ENCODE measurements at regions not wholly inside any gene's neighbourhood (a gene's known extent, or its start where the extent isn't known, plus 50 kb on each side); places are given as distances from the start of the nearest gene placed in this dataset.

- DNase-seq (ENCODE audit: extremely low spot score): no peak
- no peak for TF ChIP-seq CTCF (IDR thresholded peaks at IDR 0.05; ENCODE audit: control extremely low read depth, extremely low read depth, low read depth, missing control alignments)
- CTCF ChIA-PET: interaction anchor here (1.0 kb wide), 2 partner anchors 20 to 42 kb away, joined by 3 read pairs; no protein-coding TSS in a partner anchor
- POLR2A ChIA-PET: no interaction called here
Observed at GRCh38 chr14:51479584-51480325, 172.0 kb upstream of the FRMD6 start.

GRCh38 chr14:51481643-51482042 is 170.1 kb upstream of the FRMD6 start:
- no peak for DNase-seq (ENCODE audit: extremely low spot score)
- ChIA-PET POLR2A (no interaction called here), CTCF (no interaction called here)
- no peak for TF ChIP-seq CTCF (IDR thresholded peaks at IDR 0.05; ENCODE audit: control extremely low read depth, extremely low read depth, low read depth, missing control alignments)

DNA sequence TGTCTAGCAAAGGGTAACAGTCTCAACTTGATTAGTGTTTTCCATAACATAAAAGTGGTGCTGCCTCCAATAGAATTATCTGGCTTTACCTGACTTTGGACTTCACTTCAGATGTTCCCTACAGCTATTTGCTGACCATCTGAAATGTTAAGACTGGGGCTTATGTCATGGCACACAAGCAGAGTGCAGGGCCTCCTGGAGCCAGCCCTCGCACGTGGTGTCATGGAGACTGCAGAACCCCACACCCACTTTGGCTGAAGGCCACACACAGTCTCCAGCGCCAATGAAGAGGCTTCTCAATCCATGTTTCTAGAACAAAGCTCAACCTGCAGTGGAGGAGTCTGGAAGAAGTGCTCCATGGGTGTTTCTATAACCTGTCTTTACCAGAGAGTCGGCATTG is 169.6 kb upstream of the FRMD6 start:
- ChIA-PET POLR2A (no interaction called here), CTCF (no interaction called here)
- DNase-seq (ENCODE audit: extremely low spot score): no peak
- no peak for TF ChIP-seq CTCF (IDR thresholded peaks at IDR 0.05; ENCODE audit: control extremely low read depth, extremely low read depth, low read depth, missing control alignments)

GRCh38 chr14:51484485-51484884 is 167.2 kb upstream of the FRMD6 start:
- ChIA-PET CTCF (interaction anchor here (1.1 to 1.3 kb wide), 2 partner anchors 12 to 18 kb away, joined by 3 read pairs; no protein-coding TSS in a partner anchor), POLR2A (no interaction called here)
- no peak for DNase-seq (ENCODE audit: extremely low spot score)
- TF ChIP-seq CTCF (IDR thresholded peaks at IDR 0.05; ENCODE audit: control extremely low read depth, extremely low read depth, low read depth, missing control alignments): no peak

DNA sequence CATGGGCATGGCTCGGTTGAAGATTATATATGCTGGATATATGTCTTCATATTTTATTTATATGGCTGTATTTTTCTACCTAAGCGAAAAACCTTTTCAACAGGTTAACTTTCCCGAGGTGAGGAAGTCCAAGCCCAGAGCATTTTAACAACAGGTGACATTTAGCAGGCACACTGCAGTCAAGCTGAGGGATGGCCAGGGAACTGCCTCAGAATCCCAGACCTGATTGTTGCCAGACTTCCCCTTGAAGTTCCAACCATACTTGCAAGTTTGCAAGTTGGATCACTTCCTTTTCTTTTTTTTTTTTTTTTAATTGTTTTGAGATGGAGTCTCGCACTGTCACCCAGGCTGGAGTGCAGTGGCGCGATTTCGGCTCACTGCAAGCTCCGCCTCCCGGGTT is 166.0 kb upstream of the FRMD6 start:
- CTCF ChIA-PET: no interaction called here
- TF ChIP-seq CTCF (IDR thresholded peaks at IDR 0.05; ENCODE audit: control extremely low read depth, extremely low read depth, low read depth, missing control alignments): no peak
- POLR2A ChIA-PET: no interaction called here
- DNase-seq (ENCODE audit: extremely low spot score): no peak

DNA sequence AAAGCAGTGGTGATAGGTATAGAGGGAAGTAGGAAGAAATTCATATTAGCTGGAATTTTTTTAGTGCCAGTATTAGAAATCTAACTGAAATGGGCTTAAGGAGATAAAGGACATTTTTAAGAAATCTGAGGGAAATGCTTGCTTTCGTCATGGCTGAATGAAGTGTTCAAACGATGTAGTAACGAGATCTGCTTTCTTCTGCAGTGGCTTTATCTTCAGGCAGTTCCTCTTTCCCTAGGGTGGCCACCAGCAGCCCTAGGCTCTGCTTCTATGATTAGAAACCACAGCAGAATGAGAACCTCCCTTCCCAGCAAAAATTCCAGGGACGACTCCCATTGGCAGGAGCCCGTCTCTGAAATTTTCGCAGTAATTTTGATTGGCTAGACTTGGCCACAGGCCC is 163.9 kb upstream of the FRMD6 start:
- no peak for TF ChIP-seq CTCF (IDR thresholded peaks at IDR 0.05; ENCODE audit: control extremely low read depth, extremely low read depth, low read depth, missing control alignments)
- CTCF ChIA-PET: no interaction called here
- no peak for DNase-seq (ENCODE audit: extremely low spot score)
- POLR2A ChIA-PET: no interaction called here
